Activated naive CD4-positive, alpha-beta T cell treated with anti-CD3 and anti-CD28 coated beads, Interleukin-2, amount 50 U/mL, for 24 hours (primary cell): ENCODE measurements at regions not wholly inside any gene's neighbourhood (a gene's known extent, or its start where the extent isn't known, plus 50 kb on each side); places are given as distances from the start of the nearest gene placed in this dataset.

ENCODE experiments used
- H3K27ac Mint-ChIP-seq: one replicate; pipeline ENCODE4 v1.8.0; 2021; ENCODE audit warnings: mild to moderate bottlenecking, mixed read lengths
- H3K27me3 Mint-ChIP-seq: one replicate; pipeline ENCODE4 v1.8.0; 2021; ENCODE audit warnings: mixed read lengths
- H3K36me3 Mint-ChIP-seq: one replicate; pipeline ENCODE4 v1.8.0; 2021; ENCODE audit warnings: mixed read lengths
- H3K4me1 Mint-ChIP-seq: one replicate; pipeline ENCODE4 v1.8.0; 2021; ENCODE audit warnings: mixed read lengths
- H3K4me3 Mint-ChIP-seq: one replicate; pipeline ENCODE4 v1.8.0; 2021; ENCODE audit warnings: mild to moderate bottlenecking, mixed read lengths
- H3K9me3 Mint-ChIP-seq: one replicate; pipeline ENCODE4 v1.8.0; 2021; ENCODE audit warnings: mixed read lengths

GRCh38 chr6:165987483-165988301, 180.0 kb downstream of the TBXT start:
- Mint-ChIP-seq H3K4me1 (peaks cover 11% of the 10 kb centered on the region), H3K27me3 (peaks cover 32% of the 10 kb centered on the region), H3K36me3 (no peaks in the 10 kb centered on the region), H3K4me3 (no peak overlapping the region), H3K9me3 (no peaks in the 10 kb centered on the region), H3K27ac (no peak overlapping the region)

GRCh38 chr6:165986914-165987482, 180.7 kb downstream of the TBXT start:
- Mint-ChIP-seq H3K9me3 (no peaks in the 10 kb centered on the region), H3K4me1 (peaks cover 11% of the 10 kb centered on the region), H3K27ac (no peak overlapping the region), H3K4me3 (no peak overlapping the region), H3K36me3 (no peaks in the 10 kb centered on the region), H3K27me3 (peaks cover 33% of the 10 kb centered on the region)

GRCh38 chr6:165986311-165986913, 181.2 kb downstream of the TBXT start:
- no peak overlapping the region for H3K4me3 Mint-ChIP-seq
- no peak overlapping the region for H3K27ac Mint-ChIP-seq
- no peaks in the 10 kb centered on the region for H3K9me3 Mint-ChIP-seq
- peaks cover 11% of the 10 kb centered on the region for H3K4me1 Mint-ChIP-seq
- no peaks in the 10 kb centered on the region for H3K36me3 Mint-ChIP-seq
- H3K27me3 Mint-ChIP-seq, result peaks cover 35% of the 10 kb centered on the region

GRCh38 chr6:165985806-165986299, 181.8 kb downstream of the TBXT start:
- Mint-ChIP-seq H3K27me3 (peaks cover 35% of the 10 kb centered on the region), H3K27ac (no peak overlapping the region), H3K9me3 (no peaks in the 10 kb centered on the region), H3K36me3 (no peaks in the 10 kb centered on the region), H3K4me1 (peaks cover 11% of the 10 kb centered on the region), H3K4me3 (no peak overlapping the region)

GRCh38 chr6:165985281-165985805, 182.3 kb downstream of the TBXT start:
- H3K4me3 Mint-ChIP-seq, result no peak overlapping the region
- peaks cover 11% of the 10 kb centered on the region for H3K4me1 Mint-ChIP-seq
- peaks cover 35% of the 10 kb centered on the region for H3K27me3 Mint-ChIP-seq
- H3K9me3 Mint-ChIP-seq, result no peaks in the 10 kb centered on the region
- H3K36me3 Mint-ChIP-seq, result no peaks in the 10 kb centered on the region
- no peak overlapping the region for H3K27ac Mint-ChIP-seq

- Mint-ChIP-seq H3K27me3 (peaks cover 31% of the 10 kb centered on the region), H3K9me3 (no peaks in the 10 kb centered on the region), H3K27ac (no peak overlapping the region), H3K4me3 (no peak overlapping the region), H3K36me3 (no peaks in the 10 kb centered on the region), H3K4me1 (peaks cover 11% of the 10 kb centered on the region)
These were observed 182.8 kb downstream of the TBXT start for GRCh38 chr6:165984729-165985275.

- no peaks in the 10 kb centered on the region for H3K9me3 Mint-ChIP-seq
- H3K27me3 Mint-ChIP-seq, result peaks cover 25% of the 10 kb centered on the region
- peaks cover 11% of the 10 kb centered on the region for H3K4me1 Mint-ChIP-seq
- no peaks in the 10 kb centered on the region for H3K36me3 Mint-ChIP-seq
- H3K4me3 Mint-ChIP-seq, result no peak overlapping the region
- H3K27ac Mint-ChIP-seq, result no peak overlapping the region
These were observed 184.3 kb downstream of the TBXT start for GRCh38 chr6:165983112-165984072.

GRCh38 chr6:165978476-165978875, 189.2 kb downstream of the TBXT start:
- Mint-ChIP-seq H3K4me3 (no peak overlapping the region), H3K27ac (no peak overlapping the region), H3K27me3 (peaks cover 10% of the 10 kb centered on the region), H3K36me3 (no peaks in the 10 kb centered on the region), H3K4me1 (no peaks in the 10 kb centered on the region), H3K9me3 (no peaks in the 10 kb centered on the region)

- H3K27ac Mint-ChIP-seq, result no peak overlapping the region
- no peak overlapping the region for H3K4me3 Mint-ChIP-seq
- H3K36me3 Mint-ChIP-seq, result no peaks in the 10 kb centered on the region
- no peaks in the 10 kb centered on the region for H3K4me1 Mint-ChIP-seq
- H3K27me3 Mint-ChIP-seq, result peaks cover 7% of the 10 kb centered on the region
- no peaks in the 10 kb centered on the region for H3K9me3 Mint-ChIP-seq
These were observed 191.0 kb downstream of the TBXT start for GRCh38 chr6:165976684-165977083.

- Mint-ChIP-seq H3K27me3 (no peaks in the 10 kb centered on the region), H3K36me3 (no peaks in the 10 kb centered on the region), H3K4me3 (no peak overlapping the region), H3K4me1 (no peaks in the 10 kb centered on the region), H3K9me3 (no peaks in the 10 kb centered on the region), H3K27ac (no peak overlapping the region)
These were observed 192.8 kb downstream of the TBXT start for GRCh38 chr6:165974817-165975216.

- Mint-ChIP-seq H3K4me1 (no peaks in the 10 kb centered on the region), H3K9me3 (no peaks in the 10 kb centered on the region), H3K27ac (no peak overlapping the region), H3K27me3 (no peaks in the 10 kb centered on the region), H3K36me3 (no peaks in the 10 kb centered on the region), H3K4me3 (no peak overlapping the region)
These were observed 194.2 kb downstream of the TBXT start for GRCh38 chr6:165973473-165973872.

- Mint-ChIP-seq H3K36me3 (no peaks in the 10 kb centered on the region), H3K9me3 (no peaks in the 10 kb centered on the region), H3K27me3 (no peaks in the 10 kb centered on the region)
These were observed 195.4 kb downstream of the TBXT start for GRCh38 chr6:165972139-165972802.

GRCh38 chr6:165971202-165971601, 196.4 kb downstream of the TBXT start:
- Mint-ChIP-seq H3K27ac (no peak overlapping the region), H3K9me3 (no peaks in the 10 kb centered on the region), H3K36me3 (no peaks in the 10 kb centered on the region), H3K4me1 (no peaks in the 10 kb centered on the region), H3K4me3 (no peak overlapping the region), H3K27me3 (no peaks in the 10 kb centered on the region)

More at GRCh38 chr6:165972139-165972802, 195.4 kb downstream of the TBXT start:
- Mint-ChIP-seq H3K4me3 (no peak overlapping the region), H3K27ac (no peak overlapping the region), H3K4me1 (no peaks in the 10 kb centered on the region)

GRCh38 chr6:165970001-165970400, 197.7 kb downstream of the TBXT start:
- Mint-ChIP-seq H3K27me3 (no peaks in the 10 kb centered on the region), H3K4me1 (no peaks in the 10 kb centered on the region), H3K4me3 (no peak overlapping the region), H3K27ac (no peak overlapping the region), H3K36me3 (no peaks in the 10 kb centered on the region), H3K9me3 (no peaks in the 10 kb centered on the region)
